ENCODE measurements at regions not wholly inside any gene's neighbourhood (a gene's known extent, or its start where the extent isn't known, plus 50 kb on each side); places are given as distances from the start of the nearest gene placed in this dataset.

DNA sequence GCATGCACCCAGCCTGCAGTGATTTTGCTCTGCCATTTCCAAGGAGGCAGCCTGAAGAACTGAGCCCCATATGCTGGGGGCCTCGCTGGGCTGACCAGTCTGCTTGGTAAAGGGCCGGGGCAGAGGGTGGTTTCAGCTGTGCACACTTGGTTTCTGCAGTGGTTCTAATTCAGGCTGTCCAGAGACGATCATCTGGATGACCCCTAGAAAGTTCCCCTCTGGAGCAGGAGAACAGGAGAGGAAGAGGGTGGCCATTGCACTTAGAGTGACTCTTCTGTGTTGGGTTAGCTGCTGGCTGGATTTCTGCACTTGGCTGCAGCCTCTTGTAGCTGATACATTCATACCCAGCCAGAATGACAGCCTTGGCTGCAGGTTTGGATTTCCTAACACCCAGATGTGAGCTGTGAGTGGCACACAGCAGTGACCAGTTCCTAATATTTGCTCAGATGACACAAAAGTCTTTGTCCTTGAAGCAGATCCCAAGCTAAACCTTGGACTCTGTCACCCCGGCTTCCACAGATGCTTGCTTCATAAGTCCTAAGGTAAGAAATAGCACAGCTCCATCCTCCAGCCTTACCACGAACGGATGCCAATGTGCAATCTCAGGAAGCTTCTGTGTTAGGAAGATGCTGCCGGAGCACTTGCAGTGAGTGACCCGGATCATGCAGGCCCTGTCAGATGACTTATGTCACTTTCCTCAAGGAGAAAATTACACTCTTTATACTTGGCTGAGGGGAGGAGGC, 105.6 kb downstream of the HNRNPLL start:
- TF ChIP-seq POLR2AphosphoS5 (IDR thresholded peaks at IDR 0.05; ENCODE audit: low read depth) (no peak), GABPA (IDR thresholded peaks at IDR 0.05; ENCODE audit: low read depth) (no peak), SPI1 (IDR thresholded peaks at IDR 0.05; ENCODE audit: borderline replicate concordance, low read depth) (no peak)
- TF ChIP-seq, protein P1, sequence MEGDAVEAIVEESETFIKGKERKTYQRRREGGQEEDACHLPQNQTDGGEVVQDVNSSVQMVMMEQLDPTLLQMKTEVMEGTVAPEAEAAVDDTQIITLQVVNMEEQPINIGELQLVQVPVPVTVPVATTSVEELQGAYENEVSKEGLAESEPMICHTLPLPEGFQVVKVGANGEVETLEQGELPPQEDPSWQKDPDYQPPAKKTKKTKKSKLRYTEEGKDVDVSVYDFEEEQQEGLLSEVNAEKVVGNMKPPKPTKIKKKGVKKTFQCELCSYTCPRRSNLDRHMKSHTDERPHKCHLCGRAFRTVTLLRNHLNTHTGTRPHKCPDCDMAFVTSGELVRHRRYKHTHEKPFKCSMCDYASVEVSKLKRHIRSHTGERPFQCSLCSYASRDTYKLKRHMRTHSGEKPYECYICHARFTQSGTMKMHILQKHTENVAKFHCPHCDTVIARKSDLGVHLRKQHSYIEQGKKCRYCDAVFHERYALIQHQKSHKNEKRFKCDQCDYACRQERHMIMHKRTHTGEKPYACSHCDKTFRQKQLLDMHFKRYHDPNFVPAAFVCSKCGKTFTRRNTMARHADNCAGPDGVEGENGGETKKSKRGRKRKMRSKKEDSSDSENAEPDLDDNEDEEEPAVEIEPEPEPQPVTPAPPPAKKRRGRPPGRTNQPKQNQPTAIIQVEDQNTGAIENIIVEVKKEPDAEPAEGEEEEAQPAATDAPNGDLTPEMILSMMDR (IDR thresholded peaks at IDR 0.05; ENCODE audit: insufficient read depth, low read length) = no peak
- TF ChIP-seq, protein P2, sequence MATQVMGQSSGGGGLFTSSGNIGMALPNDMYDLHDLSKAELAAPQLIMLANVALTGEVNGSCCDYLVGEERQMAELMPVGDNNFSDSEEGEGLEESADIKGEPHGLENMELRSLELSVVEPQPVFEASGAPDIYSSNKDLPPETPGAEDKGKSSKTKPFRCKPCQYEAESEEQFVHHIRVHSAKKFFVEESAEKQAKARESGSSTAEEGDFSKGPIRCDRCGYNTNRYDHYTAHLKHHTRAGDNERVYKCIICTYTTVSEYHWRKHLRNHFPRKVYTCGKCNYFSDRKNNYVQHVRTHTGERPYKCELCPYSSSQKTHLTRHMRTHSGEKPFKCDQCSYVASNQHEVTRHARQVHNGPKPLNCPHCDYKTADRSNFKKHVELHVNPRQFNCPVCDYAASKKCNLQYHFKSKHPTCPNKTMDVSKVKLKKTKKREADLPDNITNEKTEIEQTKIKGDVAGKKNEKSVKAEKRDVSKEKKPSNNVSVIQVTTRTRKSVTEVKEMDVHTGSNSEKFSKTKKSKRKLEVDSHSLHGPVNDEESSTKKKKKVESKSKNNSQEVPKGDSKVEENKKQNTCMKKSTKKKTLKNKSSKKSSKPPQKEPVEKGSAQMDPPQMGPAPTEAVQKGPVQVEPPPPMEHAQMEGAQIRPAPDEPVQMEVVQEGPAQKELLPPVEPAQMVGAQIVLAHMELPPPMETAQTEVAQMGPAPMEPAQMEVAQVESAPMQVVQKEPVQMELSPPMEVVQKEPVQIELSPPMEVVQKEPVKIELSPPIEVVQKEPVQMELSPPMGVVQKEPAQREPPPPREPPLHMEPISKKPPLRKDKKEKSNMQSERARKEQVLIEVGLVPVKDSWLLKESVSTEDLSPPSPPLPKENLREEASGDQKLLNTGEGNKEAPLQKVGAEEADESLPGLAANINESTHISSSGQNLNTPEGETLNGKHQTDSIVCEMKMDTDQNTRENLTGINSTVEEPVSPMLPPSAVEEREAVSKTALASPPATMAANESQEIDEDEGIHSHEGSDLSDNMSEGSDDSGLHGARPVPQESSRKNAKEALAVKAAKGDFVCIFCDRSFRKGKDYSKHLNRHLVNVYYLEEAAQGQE (IDR thresholded peaks at IDR 0.05; ENCODE audit: insufficient replicate concordance, low read depth) = no peak
